ENCODE measurements at regions not wholly inside any gene's neighbourhood (a gene's known extent, or its start where the extent isn't known, plus 50 kb on each side); places are given as distances from the start of the nearest gene placed in this dataset.
A peak's percentile ranks its signal among the peaks of the same experiment; 100 is the strongest.

- no peak overlapping the region for H3K4me3 ChIP-seq (ENCODE audit: low read depth, low read length)
- TF ChIP-seq, protein P1, sequence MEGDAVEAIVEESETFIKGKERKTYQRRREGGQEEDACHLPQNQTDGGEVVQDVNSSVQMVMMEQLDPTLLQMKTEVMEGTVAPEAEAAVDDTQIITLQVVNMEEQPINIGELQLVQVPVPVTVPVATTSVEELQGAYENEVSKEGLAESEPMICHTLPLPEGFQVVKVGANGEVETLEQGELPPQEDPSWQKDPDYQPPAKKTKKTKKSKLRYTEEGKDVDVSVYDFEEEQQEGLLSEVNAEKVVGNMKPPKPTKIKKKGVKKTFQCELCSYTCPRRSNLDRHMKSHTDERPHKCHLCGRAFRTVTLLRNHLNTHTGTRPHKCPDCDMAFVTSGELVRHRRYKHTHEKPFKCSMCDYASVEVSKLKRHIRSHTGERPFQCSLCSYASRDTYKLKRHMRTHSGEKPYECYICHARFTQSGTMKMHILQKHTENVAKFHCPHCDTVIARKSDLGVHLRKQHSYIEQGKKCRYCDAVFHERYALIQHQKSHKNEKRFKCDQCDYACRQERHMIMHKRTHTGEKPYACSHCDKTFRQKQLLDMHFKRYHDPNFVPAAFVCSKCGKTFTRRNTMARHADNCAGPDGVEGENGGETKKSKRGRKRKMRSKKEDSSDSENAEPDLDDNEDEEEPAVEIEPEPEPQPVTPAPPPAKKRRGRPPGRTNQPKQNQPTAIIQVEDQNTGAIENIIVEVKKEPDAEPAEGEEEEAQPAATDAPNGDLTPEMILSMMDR (IDR thresholded peaks at IDR 0.05; ENCODE audit: insufficient read depth, low read depth, low read length): no peak
- DNase-seq (ENCODE audit: low read depth): peak; percentile 67
Observed at GRCh38 chr7:119392-120163, 72.8 kb upstream of the FAM20C start.

- no peak overlapping the region for H3K4me3 ChIP-seq (ENCODE audit: low read depth, low read length)
- DNase-seq (ENCODE audit: low read depth): no peak
- TF ChIP-seq, protein P1 (IDR thresholded peaks at IDR 0.05; ENCODE audit: insufficient read depth, low read depth, low read length): no peak
Observed at GRCh38 chr7:120164-120991, 72.0 kb upstream of the FAM20C start.

DNA sequence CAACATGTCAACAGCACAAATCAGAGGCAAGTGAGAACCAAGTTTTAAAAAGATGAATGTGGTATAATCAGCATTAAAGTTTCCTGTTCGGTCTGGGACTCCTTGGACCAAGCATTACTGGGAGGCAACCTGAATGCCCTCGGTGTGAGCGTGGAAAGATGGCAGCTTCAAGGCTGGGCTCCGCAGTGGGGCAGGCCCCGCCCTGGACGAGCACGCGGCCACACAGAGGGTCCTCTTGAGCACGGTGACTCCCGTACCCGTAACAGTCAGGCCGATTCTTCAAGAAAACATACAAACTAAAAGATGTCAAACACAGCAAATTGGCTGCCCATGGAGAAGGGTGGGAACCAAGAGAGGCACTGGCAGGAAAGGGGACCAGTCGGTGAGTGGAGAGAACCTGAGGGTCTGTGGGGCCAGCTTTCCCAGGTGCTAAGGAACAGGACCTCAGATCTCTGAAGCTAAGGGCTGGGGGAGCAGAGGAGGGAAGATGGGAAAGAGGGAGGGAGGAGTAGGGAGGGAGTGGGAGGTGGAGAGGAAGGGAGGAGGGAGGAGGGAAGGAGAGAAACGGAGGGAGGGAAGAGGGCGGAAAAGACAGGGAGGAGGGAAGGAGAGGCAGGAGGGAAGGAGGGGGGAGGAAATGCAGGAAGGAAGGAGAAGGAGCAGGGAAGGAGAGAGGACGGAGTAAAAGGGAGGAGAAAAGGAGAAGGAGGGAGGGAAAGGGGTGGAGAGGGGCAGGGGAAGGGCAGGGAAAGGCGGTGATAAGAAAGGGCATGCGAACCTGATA, 71.2 kb upstream of the FAM20C start:
- DNase-seq (ENCODE audit: low read depth): no peak
- TF ChIP-seq, protein P1 (IDR thresholded peaks at IDR 0.05; ENCODE audit: insufficient read depth, low read depth, low read length): no peak
- H3K4me3 ChIP-seq (ENCODE audit: low read depth, low read length): no peak overlapping the region

- TF ChIP-seq, protein P1 (IDR thresholded peaks at IDR 0.05; ENCODE audit: insufficient read depth, low read depth, low read length): no peak
- DNase-seq (ENCODE audit: low read depth): no peak
- H3K4me3 ChIP-seq (ENCODE audit: low read depth, low read length): no peak overlapping the region
Observed at GRCh38 chr7:123237-123636, 69.1 kb upstream of the FAM20C start.

- TF ChIP-seq, protein P1 (IDR thresholded peaks at IDR 0.05; ENCODE audit: insufficient read depth, low read depth, low read length): no peak
- DNase-seq (ENCODE audit: low read depth): no peak
- H3K4me3 ChIP-seq (ENCODE audit: low read depth, low read length): no peak overlapping the region
Observed at GRCh38 chr7:124130-124949, 68.0 kb upstream of the FAM20C start.

DNA sequence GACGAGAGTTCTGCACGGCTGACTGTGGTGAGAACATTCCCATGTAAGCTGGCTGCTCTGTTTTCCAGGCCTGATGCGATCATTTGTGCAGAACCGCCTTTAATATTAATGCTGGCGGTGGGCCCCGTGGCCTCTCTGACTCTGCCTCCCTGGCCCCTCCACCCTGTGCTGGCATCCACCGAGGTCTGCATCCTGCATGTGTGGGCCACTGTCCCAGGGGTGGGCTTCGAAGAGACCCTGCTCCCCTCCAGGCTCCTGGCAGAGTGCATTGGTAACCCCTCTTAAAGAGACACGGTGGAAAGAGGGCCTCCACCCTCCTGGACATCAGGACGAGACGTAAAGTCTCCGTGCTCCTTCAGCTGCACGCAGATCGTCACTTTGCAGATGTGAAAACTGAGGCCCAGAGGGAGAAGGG, 67.3 kb upstream of the FAM20C start:
- DNase-seq (ENCODE audit: low read depth): no peak
- no peak overlapping the region for H3K4me3 ChIP-seq (ENCODE audit: low read depth, low read length)
- TF ChIP-seq, protein P1 (IDR thresholded peaks at IDR 0.05; ENCODE audit: insufficient read depth, low read depth, low read length): no peak

All from fibroblast of villous mesenchyme (primary cell).